OCI-LY7 (cell line): ENCODE measurements at regions not wholly inside any gene's neighbourhood (a gene's known extent, or its start where the extent isn't known, plus 50 kb on each side); places are given as distances from the start of the nearest gene placed in this dataset.

Experiments
- BruUV-seq: library from RNA; stranded (reverse); fragments of 400-500 nt; replicated peaks from 2 replicates; lab custom pipeline; 2021; lab: Mats Ljungman, UMichigan
- CTCF ChIA-PET: fragments of 300-600 bp; sonication (Branson Sonifier 250); formaldehyde crosslinking; loops from one replicate; lab custom pipeline; 2022; ENCODE audit warnings: antibody characterized with exemption; ENCODE audit not compliant: unreplicated experiment; lab: Charles Lee
- POLR2A ChIA-PET: fragments of 300-600 bp; sonication (Branson Sonifier 250); formaldehyde crosslinking; loops from one replicate; lab custom pipeline; 2022; ENCODE audit warnings: antibody characterized with exemption; lab: Charles Lee
- DNase-seq: peaks from one replicate; pipeline ENCODE4 v3.0.0-alpha.2; 2015; ENCODE audit warnings: low spot score
- H2AFZ ChIP-seq: fragments of 200-600 bp; sonication (generic), shearing (Covaris generic); 2 replicates; pipeline ENCODE4 v1.6.1; 2014; ENCODE audit warnings: mild to moderate bottlenecking, antibody characterized with exemption, low read length, moderate library complexity
- H3K27ac ChIP-seq: fragments of 200-600 bp; sonication (generic); 2 replicates; pipeline ENCODE4 v1.5.1; 2014; ENCODE audit warnings: mixed run types, low read depth, mild to moderate bottlenecking, moderate library complexity, low read length, inconsistent platforms; ENCODE audit not compliant: poor library complexity, severe bottlenecking
- H3K36me3 ChIP-seq: fragments of 200-600 bp; sonication (generic); 2 replicates; pipeline ENCODE4 v1.6.1; 2014; ENCODE audit warnings: mild to moderate bottlenecking, antibody characterized with exemption, low read length, moderate library complexity, mixed read lengths; ENCODE audit not compliant: insufficient read depth
- H3K4me1 ChIP-seq: fragments of 200-600 bp; sonication (generic); 2 replicates; pipeline ENCODE4 v1.5.1; 2014; ENCODE audit warnings: mild to moderate bottlenecking, low read length; ENCODE audit not compliant: insufficient read depth, poor library complexity, severe bottlenecking
- H3K4me2 ChIP-seq: fragments of 200-600 bp; sonication (generic); 2 replicates; pipeline ENCODE4 v1.6.1; 2014; ENCODE audit warnings: mild to moderate bottlenecking, low read length
- H3K4me3 ChIP-seq: fragments of 200-600 bp; sonication (generic); 2 replicates; pipeline ENCODE4 v1.5.1; 2014; ENCODE audit warnings: mild to moderate bottlenecking, low read depth, low read length; ENCODE audit not compliant: poor library complexity, severe bottlenecking
- H3K79me2 ChIP-seq: fragments of 200-600 bp; sonication (generic); 2 replicates; pipeline ENCODE4 v1.6.1; 2016; ENCODE audit warnings: low read depth, mild to moderate bottlenecking, low read length, moderate library complexity, mixed read lengths; ENCODE audit not compliant: insufficient read depth
- H3K9me2 ChIP-seq: fragments of 200-600 bp; sonication (generic); 2 replicates; pipeline ENCODE4 v1.6.1; 2016; ENCODE audit warnings: mild to moderate bottlenecking, low read length, mixed read lengths; ENCODE audit not compliant: insufficient read depth
- H3K9me3 ChIP-seq: fragments of 200-600 bp; sonication (generic); 2 replicates; pipeline ENCODE4 v1.6.1; 2014; ENCODE audit warnings: mild to moderate bottlenecking, mixed run types, low read length, mixed read lengths
- H4K20me1 ChIP-seq: fragments of 200-600 bp; sonication (generic); 2 replicates; pipeline ENCODE4 v1.6.1; 2014; ENCODE audit warnings: mild to moderate bottlenecking, antibody characterized with exemption, low read length, moderate library complexity, mixed read lengths; ENCODE audit not compliant: insufficient read depth
- CTCF ChIP-seq: fragments of 200-600 bp; sonication (generic); conservative IDR thresholded peaks from 2 replicates; pipeline ENCODE4 v1.5.1; 2014; ENCODE audit warnings: mild to moderate bottlenecking, antibody characterized with exemption, low read length, moderate library complexity, mixed read lengths
- EZH2phosphoT487 ChIP-seq: fragments of 200-600 bp; sonication (generic); IDR thresholded peaks from 2 replicates; pipeline ENCODE4 v1.6.1; 2018; ENCODE audit warnings: low read depth, borderline replicate concordance, mild to moderate bottlenecking, mixed run types, antibody characterized with exemption, low read length, moderate library complexity, mixed read lengths
- intact Hi-C: fragments of 100-400 bp; cut with micrococcal nuclease; formaldehyde crosslinking; loops from one replicate; pipeline ENCODE4 v1.10.0; 2022; ENCODE audit not compliant: unreplicated experiment

DNA sequence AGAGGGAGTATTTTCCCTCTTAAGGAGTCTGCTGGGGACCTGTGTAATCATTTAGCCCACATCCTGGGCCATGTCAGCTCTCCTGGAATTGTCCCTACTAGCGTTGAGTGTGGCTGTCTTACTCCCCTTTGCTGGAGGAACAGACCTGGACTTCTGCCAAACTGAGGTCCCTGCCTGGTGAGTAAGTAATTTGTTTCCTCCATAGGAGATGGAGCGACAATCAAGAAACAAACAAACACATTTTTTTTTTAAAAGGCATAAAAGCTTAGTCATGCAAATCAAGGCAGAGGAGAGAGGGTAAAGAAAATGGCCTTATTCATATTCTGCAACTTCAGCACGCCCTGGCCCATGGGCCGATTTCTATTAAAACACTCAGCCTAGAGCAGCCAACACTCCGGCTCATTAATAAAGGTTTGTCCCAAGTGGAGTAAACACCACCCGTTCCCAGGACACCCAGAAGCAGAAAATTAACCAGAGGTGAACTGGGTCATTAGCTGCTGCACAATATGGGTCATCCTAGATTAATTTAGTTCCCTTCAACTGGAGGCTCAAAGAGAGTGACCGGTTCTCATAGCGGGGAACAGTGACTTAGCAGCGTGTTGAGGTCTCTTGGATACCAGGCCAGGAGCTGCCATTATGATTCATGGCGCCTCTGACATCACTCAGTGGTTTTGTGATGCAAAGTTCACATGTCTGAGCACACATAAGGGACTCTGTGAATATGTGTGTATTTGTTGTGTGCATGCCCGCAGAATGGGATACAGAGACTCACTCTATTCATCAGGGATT lies 165.0 kb upstream of the SULF2 start:
- H3K4me1 ChIP-seq = peaks cover 3% of the 10 kb centered on the region
- no peak overlapping the region for H3K4me3 ChIP-seq
- no peak overlapping the region for H2AFZ ChIP-seq
- H3K9me3 ChIP-seq = no peaks in the 10 kb centered on the region
- H3K4me2 ChIP-seq = no peak overlapping the region
- ChIA-PET CTCF (no interaction called here), POLR2A (no interaction called here)
- no peaks in the 10 kb centered on the region for H3K36me3 ChIP-seq
- no peak overlapping the region for H3K27ac ChIP-seq
- no peaks in the 10 kb centered on the region for H4K20me1 ChIP-seq
- intact Hi-C loops = no loop called here
- BruUV-seq = no TSS peak
- H3K9me2 ChIP-seq = no peaks in the 10 kb centered on the region
- no peak for TF ChIP-seq CTCF
- TF ChIP-seq EZH2phosphoT487 = no peak
- DNase-seq = no peak
- H3K79me2 ChIP-seq = no peaks in the 10 kb centered on the region

GRCh38 chr20:47949230-47949629 lies 163.9 kb upstream of the SULF2 start:
- CTCF ChIA-PET = no interaction called here
- intact Hi-C loops = no loop called here
- H3K4me2 ChIP-seq = no peak overlapping the region

More at GRCh38 chr20:47949230-47949629, 163.9 kb upstream of the SULF2 start:
- H3K9me2 ChIP-seq = no peaks in the 10 kb centered on the region
- no peaks in the 10 kb centered on the region for H3K9me3 ChIP-seq
- H3K4me3 ChIP-seq = no peak overlapping the region
- H2AFZ ChIP-seq = no peak overlapping the region
- no peak for DNase-seq
- H3K36me3 ChIP-seq = no peaks in the 10 kb centered on the region
- BruUV-seq = no TSS peak
- peaks cover 3% of the 10 kb centered on the region for H3K4me1 ChIP-seq
- POLR2A ChIA-PET = no interaction called here
- TF ChIP-seq EZH2phosphoT487 (no peak), CTCF (no peak)
- no peaks in the 10 kb centered on the region for H3K79me2 ChIP-seq
- H3K27ac ChIP-seq = no peak overlapping the region
- H4K20me1 ChIP-seq = no peaks in the 10 kb centered on the region
